BE2C (cell line): ENCODE measurements at regions not wholly inside any gene's neighbourhood (a gene's known extent, or its start where the extent isn't known, plus 50 kb on each side); places are given as distances from the start of the nearest gene placed in this dataset.
"Not testable (repeated sequence)": the region's sequence is repeated elsewhere in the genome, so short reads cannot be mapped to it uniquely, and the experiment has no call there.

Source experiments
- DNase-seq: peaks from one replicate; pipeline ENCODE4 v3.0.0-alpha.2; 2020
- H3K27me3 ChIP-seq: fragments of 250-450 bp; sonication (Bioruptor Pico); 2 replicates; pipeline ENCODE4 v1.5.1; 2020; ENCODE audit warnings: mild to moderate bottlenecking
- H3K36me3 ChIP-seq: fragments of 250-450 bp; sonication (Bioruptor Pico); 2 replicates; pipeline ENCODE4 v1.5.1; 2020; ENCODE audit warnings: mild to moderate bottlenecking
- H3K4me1 ChIP-seq: fragments of 250-450 bp; sonication (Bioruptor Pico); 2 replicates; pipeline ENCODE4 v1.5.1; 2020
- H3K4me3 ChIP-seq: 2 replicates; pipeline ENCODE4 v1.5.1; 2011; ENCODE audit warnings: low read depth, low read length
- H3K9me3 ChIP-seq: fragments of 250-450 bp; sonication (Bioruptor Pico); 2 replicates; pipeline ENCODE4 v1.5.1; 2020
- TF ChIP-seq, protein P1 (sequence below): IDR thresholded peaks from 2 replicates; pipeline ENCODE4 v1.5.1; 2012; ENCODE audit warnings: mild to moderate bottlenecking, low read depth, low read length

DNA sequence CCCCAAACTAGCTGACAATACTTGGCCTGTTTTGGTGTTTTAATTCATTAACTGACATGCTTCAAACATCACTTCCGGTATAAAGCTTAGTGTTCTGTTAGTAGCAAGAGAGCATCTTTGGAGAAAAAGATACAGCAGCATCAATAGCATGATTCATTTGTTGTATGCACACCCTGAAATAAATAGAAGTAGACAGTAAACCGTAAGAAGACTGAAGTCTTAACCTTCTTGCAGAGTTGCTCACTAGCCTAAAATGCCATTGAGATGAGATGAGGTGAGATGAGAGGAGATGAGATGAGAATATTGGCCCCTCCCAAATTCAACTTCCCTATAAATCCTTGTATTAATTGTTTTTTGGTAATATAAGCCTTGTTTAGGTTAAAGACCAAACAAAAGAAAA lies 108.8 kb downstream of the TNFSF18 start:
- H3K36me3 ChIP-seq = no peaks in the 10 kb centered on the region
- H3K27me3 ChIP-seq = no peaks in the 10 kb centered on the region
- TF ChIP-seq, protein P1, sequence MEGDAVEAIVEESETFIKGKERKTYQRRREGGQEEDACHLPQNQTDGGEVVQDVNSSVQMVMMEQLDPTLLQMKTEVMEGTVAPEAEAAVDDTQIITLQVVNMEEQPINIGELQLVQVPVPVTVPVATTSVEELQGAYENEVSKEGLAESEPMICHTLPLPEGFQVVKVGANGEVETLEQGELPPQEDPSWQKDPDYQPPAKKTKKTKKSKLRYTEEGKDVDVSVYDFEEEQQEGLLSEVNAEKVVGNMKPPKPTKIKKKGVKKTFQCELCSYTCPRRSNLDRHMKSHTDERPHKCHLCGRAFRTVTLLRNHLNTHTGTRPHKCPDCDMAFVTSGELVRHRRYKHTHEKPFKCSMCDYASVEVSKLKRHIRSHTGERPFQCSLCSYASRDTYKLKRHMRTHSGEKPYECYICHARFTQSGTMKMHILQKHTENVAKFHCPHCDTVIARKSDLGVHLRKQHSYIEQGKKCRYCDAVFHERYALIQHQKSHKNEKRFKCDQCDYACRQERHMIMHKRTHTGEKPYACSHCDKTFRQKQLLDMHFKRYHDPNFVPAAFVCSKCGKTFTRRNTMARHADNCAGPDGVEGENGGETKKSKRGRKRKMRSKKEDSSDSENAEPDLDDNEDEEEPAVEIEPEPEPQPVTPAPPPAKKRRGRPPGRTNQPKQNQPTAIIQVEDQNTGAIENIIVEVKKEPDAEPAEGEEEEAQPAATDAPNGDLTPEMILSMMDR = no peak
- no peak overlapping the region for H3K4me3 ChIP-seq
- no peaks in the 10 kb centered on the region for H3K4me1 ChIP-seq
- H3K9me3 ChIP-seq = no peaks in the 10 kb centered on the region
- no peak for DNase-seq

DNA sequence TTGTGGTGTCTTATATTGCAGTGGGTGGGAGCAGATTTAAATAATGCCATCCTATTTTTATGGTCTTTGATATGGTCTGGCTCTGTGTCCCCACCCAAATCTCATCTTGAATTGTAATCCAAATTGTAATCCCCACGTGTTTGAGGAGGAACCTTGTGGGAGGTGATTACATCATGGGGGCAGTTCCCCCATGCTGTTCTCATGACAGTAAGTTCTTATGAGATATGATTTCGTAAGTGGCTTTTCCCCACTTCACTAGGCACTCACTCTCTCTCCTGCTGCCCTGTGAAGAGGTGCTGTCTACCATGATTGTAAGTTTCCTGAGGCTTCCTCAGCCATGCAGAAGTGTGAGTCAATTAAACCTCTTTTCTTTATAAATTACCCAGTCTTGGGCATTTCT lies 107.6 kb downstream of the TNFSF18 start:
- not testable (repeated sequence) for H3K27me3 ChIP-seq, H3K9me3 ChIP-seq, H3K36me3 ChIP-seq, H3K4me3 ChIP-seq, H3K4me1 ChIP-seq, DNase-seq

GRCh38 chr1:172944931-172945330 lies 105.8 kb downstream of the TNFSF18 start:
- H3K36me3 ChIP-seq = no peaks in the 10 kb centered on the region
- DNase-seq = no peak
- no peaks in the 10 kb centered on the region for H3K27me3 ChIP-seq
- TF ChIP-seq, protein P1 = no peak
- H3K4me3 ChIP-seq = no peak overlapping the region
- no peaks in the 10 kb centered on the region for H3K4me1 ChIP-seq
- no peaks in the 10 kb centered on the region for H3K9me3 ChIP-seq

DNA sequence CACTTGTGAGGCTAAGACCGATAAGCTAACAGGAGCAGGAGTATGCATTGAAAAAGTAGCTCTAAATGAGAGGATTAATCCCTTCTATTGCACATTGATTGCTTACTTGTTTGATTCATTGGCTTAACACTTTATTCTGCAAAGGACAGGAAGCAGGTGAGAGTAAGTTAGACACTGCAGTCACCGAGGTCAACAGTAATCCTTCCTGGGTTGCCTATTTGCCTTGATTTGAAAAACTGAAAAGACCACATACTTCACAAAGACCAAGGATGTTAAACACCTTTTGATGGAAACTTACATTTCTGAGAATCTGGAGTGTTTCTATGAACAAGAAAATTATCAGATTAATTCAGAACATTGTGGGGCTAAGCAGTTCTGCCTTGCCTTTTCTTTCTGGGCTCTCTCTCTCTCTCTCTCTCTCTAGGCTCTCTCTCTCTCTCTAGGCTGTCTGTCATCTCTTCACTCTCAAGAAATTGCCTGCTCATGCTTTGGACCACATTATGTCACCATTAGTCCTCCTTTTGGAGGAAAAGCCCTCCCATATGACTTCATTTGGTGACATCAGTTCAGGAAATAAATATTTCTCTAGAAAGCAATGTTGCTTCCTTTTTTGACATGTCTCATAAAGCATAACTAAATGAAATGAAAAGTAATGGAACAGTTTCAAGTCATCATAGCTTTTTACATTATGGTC lies 103.8 kb downstream of the TNFSF18 start:
- TF ChIP-seq, protein P1 = no peak
- Histone ChIP-seq H3K4me3 (no peak overlapping the region), H3K27me3 (no peaks in the 10 kb centered on the region), H3K4me1 (no peaks in the 10 kb centered on the region), H3K9me3 (no peaks in the 10 kb centered on the region), H3K36me3 (no peaks in the 10 kb centered on the region)
- no peak for DNase-seq

DNA sequence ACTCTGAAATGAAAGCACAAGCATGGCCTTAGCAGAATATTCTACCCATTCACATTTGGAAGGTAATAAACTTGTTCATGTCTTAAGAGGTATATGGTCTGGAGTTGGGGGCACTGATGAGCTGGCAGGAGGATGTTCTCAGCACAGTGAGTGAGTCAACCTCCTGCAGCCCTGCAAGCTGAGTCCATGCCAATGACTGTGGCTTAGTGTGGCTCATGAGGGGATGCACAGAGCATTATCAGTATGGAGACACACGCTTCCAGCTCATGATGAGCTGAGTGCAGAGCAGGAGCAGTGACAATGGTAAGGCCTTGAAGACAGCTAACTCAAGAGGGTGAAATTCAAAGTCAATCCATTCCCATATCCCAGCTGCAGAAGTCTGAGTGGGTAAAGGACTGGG lies 102.3 kb downstream of the TNFSF18 start:
- Histone ChIP-seq H3K36me3 (no peaks in the 10 kb centered on the region), H3K4me3 (no peak overlapping the region), H3K9me3 (no peaks in the 10 kb centered on the region), H3K27me3 (no peaks in the 10 kb centered on the region), H3K4me1 (no peaks in the 10 kb centered on the region)
- DNase-seq = no peak
- TF ChIP-seq, protein P1 = no peak

DNA sequence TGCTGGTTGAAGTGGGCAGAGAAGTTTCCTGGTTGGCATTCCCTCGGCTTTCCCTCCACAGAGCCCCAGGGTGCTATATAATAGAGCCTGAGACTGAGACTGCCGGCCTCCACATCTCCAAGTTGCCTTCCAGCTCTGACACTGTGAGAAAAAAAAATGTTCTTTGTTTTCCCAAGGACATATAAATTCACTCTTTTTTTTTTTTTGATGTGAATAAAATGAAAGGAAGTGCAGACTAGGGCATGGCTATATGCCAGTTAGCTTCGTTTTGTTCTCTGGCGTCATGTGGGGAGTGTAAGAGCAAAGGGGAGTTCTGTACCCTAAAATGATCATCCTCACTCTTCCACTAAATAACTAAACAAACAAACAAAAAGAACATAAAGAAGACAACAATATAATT lies 101.6 kb downstream of the TNFSF18 start:
- no peaks in the 10 kb centered on the region for H3K36me3 ChIP-seq
- no peaks in the 10 kb centered on the region for H3K9me3 ChIP-seq
- no peak for DNase-seq
- no peak overlapping the region for H3K4me3 ChIP-seq
- no peaks in the 10 kb centered on the region for H3K4me1 ChIP-seq
- no peaks in the 10 kb centered on the region for H3K27me3 ChIP-seq
- TF ChIP-seq, protein P1 = no peak

- Histone ChIP-seq H3K27me3 (no peaks in the 10 kb centered on the region), H3K36me3 (no peaks in the 10 kb centered on the region), H3K4me3 (no peak overlapping the region), H3K9me3 (no peaks in the 10 kb centered on the region), H3K4me1 (no peaks in the 10 kb centered on the region)
- DNase-seq = no peak
- TF ChIP-seq, protein P1 = no peak
Observed at GRCh38 chr1:172950528-172950927, 100.2 kb downstream of the TNFSF18 start.
